ENCODE measurements at regions not wholly inside any gene's neighbourhood (a gene's known extent, or its start where the extent isn't known, plus 50 kb on each side); places are given as distances from the start of the nearest gene placed in this dataset.

DNA sequence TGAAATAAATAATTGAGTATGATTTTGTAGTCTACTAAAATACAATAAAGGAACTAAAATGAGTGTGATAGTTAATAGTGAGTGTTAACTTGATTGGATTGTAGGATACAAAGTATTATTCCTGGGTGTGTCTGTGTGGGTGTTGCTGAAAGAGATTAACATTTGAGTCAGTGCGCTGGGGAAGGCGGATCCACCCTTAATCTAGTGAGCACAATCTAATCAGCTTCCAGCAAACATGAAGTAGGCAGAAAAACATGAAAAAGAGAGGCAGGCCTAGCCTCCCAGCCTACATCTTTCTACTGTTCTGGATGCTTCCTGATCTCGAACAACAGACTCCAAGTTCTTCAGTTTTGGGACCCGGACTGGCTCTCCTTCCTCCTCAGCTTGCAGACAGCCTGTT, 1716.6 kb downstream of the MRPL39 start:
- Histone ChIP-seq H3K9me3 (ENCODE audit: insufficient read depth, low read length, severe bottlenecking) (no peaks in the 10 kb centered on the region), H3K36me3 (ENCODE audit: insufficient read depth, low read length) (no peaks in the 10 kb centered on the region), H2AFZ (ENCODE audit: low read depth, low read length) (0 out of 2 replicates have a peak overlapping the region, but pooled peaks have one; percentile 24), H3K4me1 (ENCODE audit: insufficient read depth, low read length) (peaks cover 20% of the 10 kb centered on the region), H3K27me3 (ENCODE audit: insufficient read depth, low read length, poor library complexity) (no peaks in the 10 kb centered on the region), H3K9ac (ENCODE audit: low read depth, low read length) (no peak overlapping the region), H3K79me2 (ENCODE audit: insufficient read depth, low read length) (no peaks in the 10 kb centered on the region), H3K27ac (ENCODE audit: low read length) (no peak overlapping the region), H4K20me1 (ENCODE audit: insufficient read depth, low read length) (no peaks in the 10 kb centered on the region), H3K4me2 (ENCODE audit: insufficient read depth, low read length) (no peak overlapping the region), H3K4me3 (ENCODE audit: low read depth in 1 of 2, low read length in 2 of 2) (no peak overlapping the region)
- TF ChIP-seq, protein P1, sequence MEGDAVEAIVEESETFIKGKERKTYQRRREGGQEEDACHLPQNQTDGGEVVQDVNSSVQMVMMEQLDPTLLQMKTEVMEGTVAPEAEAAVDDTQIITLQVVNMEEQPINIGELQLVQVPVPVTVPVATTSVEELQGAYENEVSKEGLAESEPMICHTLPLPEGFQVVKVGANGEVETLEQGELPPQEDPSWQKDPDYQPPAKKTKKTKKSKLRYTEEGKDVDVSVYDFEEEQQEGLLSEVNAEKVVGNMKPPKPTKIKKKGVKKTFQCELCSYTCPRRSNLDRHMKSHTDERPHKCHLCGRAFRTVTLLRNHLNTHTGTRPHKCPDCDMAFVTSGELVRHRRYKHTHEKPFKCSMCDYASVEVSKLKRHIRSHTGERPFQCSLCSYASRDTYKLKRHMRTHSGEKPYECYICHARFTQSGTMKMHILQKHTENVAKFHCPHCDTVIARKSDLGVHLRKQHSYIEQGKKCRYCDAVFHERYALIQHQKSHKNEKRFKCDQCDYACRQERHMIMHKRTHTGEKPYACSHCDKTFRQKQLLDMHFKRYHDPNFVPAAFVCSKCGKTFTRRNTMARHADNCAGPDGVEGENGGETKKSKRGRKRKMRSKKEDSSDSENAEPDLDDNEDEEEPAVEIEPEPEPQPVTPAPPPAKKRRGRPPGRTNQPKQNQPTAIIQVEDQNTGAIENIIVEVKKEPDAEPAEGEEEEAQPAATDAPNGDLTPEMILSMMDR (IDR thresholded peaks at IDR 0.05; ENCODE audit: borderline replicate concordance, extremely low read depth, low read length, poor library complexity, severe bottlenecking) = no peak
- TF ChIP-seq EZH2 (IDR thresholded peaks at IDR 0.05; ENCODE audit: borderline replicate concordance, low read depth, low read length, severe bottlenecking) = no peak
- no peak for ATAC-seq (ENCODE audit: insufficient read depth, low read depth)
- DNase-seq = no peak

DNA sequence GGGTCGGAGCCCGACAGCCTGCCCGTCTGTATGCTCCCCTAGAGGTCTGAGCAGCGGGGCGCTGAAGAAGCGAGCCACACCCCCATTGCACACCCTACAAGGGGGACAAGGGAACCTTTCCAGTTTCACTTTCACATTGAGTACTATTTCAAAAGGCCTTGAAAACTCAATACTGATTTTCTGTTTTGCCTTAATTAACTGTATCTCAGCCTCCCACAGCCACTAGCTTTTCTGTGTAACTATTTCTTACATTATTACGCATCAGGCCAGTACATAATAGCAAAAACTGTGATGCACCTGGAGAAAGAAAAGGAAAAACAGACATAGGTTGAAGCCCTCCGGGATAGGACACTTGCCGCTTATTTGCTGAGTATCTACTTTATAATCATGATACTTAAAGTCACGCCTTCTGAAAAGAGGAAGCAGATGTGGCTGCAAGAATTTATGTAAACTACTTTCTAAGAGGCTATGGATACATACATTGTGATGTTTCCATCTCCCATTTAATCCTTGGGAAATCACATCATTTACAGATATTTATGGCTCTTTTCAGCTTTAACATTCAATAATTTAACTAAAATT, 1719.5 kb downstream of the MRPL39 start:
- Histone ChIP-seq H3K27me3 (ENCODE audit: insufficient read depth, low read length, poor library complexity) (no peaks in the 10 kb centered on the region), H3K4me1 (ENCODE audit: insufficient read depth, low read length) (peaks cover 20% of the 10 kb centered on the region), H3K4me3 (ENCODE audit: low read depth in 1 of 2, low read length in 2 of 2) (peak overlapping the region; percentile 29 to 59; a peak in 3 of 4 replicates), H3K79me2 (ENCODE audit: insufficient read depth, low read length) (no peaks in the 10 kb centered on the region), H3K9me3 (ENCODE audit: insufficient read depth, low read length, severe bottlenecking) (no peaks in the 10 kb centered on the region), H3K27ac (ENCODE audit: low read length) (peak overlapping the region; percentile 88), H3K36me3 (ENCODE audit: insufficient read depth, low read length) (no peaks in the 10 kb centered on the region), H4K20me1 (ENCODE audit: insufficient read depth, low read length) (no peaks in the 10 kb centered on the region), H3K9ac (ENCODE audit: low read depth, low read length) (peak overlapping the region; percentile 60), H3K4me2 (ENCODE audit: insufficient read depth, low read length) (peak overlapping the region; percentile 72), H2AFZ (ENCODE audit: low read depth, low read length) (peak overlapping the region; percentile 82)
- DNase-seq (peak; percentile 82), ATAC-seq (ENCODE audit: insufficient read depth, low read depth) (peak; percentile 95)
- no peak for TF ChIP-seq EZH2 (IDR thresholded peaks at IDR 0.05; ENCODE audit: borderline replicate concordance, low read depth, low read length, severe bottlenecking)
- TF ChIP-seq, protein P1 (IDR thresholded peaks at IDR 0.05; ENCODE audit: borderline replicate concordance, extremely low read depth, low read length, poor library complexity, severe bottlenecking) = peak; percentile 23

DNA sequence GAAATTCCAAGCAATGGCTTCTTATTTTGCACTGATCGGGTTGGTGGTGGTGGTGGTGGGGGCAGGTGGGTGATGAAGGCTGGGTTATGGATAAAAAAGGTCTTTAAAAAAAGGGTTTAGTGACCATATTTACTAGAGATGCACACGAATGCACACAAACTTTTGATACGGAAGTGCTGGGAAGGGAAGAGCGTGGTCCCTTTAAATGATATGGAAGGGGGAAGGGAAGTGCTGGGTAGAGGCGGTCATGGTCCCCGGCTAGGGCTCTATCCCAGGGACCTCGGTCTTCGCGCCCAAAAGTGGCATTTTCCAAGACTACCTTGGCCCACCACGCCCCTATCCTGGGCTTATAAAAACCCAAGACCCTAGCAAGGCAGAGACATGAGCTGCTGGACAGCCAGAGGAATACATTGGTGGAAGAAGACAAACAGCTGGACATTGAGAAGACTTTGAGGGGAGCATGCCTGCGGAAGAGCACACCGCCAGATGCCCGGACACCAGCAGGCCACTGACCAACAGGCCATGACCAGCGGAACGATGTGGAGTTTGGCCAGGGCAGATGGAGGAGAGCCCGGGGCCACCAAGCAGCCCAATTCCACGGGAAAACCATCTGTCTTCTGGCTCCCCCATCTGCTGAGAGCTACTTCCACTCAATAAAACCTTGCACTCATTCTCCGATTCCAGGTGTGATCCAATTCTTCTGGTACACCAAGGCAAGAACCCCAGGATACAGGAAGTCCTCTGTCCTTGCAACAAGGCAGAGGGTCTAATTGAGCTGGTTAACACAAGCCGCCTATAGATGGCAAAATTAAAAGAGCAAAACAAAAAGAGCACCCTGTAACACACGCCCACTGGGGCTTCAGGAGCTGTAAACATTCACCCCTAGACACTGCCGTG, 1720.2 kb downstream of the MRPL39 start:
- DNase-seq (no peak), ATAC-seq (ENCODE audit: insufficient read depth, low read depth) (peak; percentile 69)
- no peaks in the 10 kb centered on the region for H3K79me2 ChIP-seq (ENCODE audit: insufficient read depth, low read length)
- H2AFZ ChIP-seq (ENCODE audit: low read depth, low read length) = peak overlapping the region; percentile 82
- peak overlapping the region; percentile 60 for H3K9ac ChIP-seq (ENCODE audit: low read depth, low read length)
- TF ChIP-seq EZH2 (IDR thresholded peaks at IDR 0.05; ENCODE audit: borderline replicate concordance, low read depth, low read length, severe bottlenecking) = no peak
- TF ChIP-seq, protein P1 (IDR thresholded peaks at IDR 0.05; ENCODE audit: borderline replicate concordance, extremely low read depth, low read length, poor library complexity, severe bottlenecking) = no peak
- H3K4me2 ChIP-seq (ENCODE audit: insufficient read depth, low read length) = peak overlapping the region; percentile 72
- peaks cover 20% of the 10 kb centered on the region for H3K4me1 ChIP-seq (ENCODE audit: insufficient read depth, low read length)
- no peaks in the 10 kb centered on the region for H3K27me3 ChIP-seq (ENCODE audit: insufficient read depth, low read length, poor library complexity)
- H3K27ac ChIP-seq (ENCODE audit: low read length) = peak overlapping the region; percentile 88
- H4K20me1 ChIP-seq (ENCODE audit: insufficient read depth, low read length) = no peaks in the 10 kb centered on the region
- H3K36me3 ChIP-seq (ENCODE audit: insufficient read depth, low read length) = no peaks in the 10 kb centered on the region
- peak overlapping the region; percentile 29 to 59; a peak in 3 of 4 replicates for H3K4me3 ChIP-seq (ENCODE audit: low read depth in 1 of 2, low read length in 2 of 2)
- H3K9me3 ChIP-seq (ENCODE audit: insufficient read depth, low read length, severe bottlenecking) = no peaks in the 10 kb centered on the region

All from DND-41 (cell line).